ENCODE measurements at regions not wholly inside any gene's neighbourhood (a gene's known extent, or its start where the extent isn't known, plus 50 kb on each side); places are given as distances from the start of the nearest gene placed in this dataset.
"Not testable (repeated sequence)": the region's sequence is repeated elsewhere in the genome, so short reads cannot be mapped to it uniquely, and the experiment has no call there.

GRCh38 chr14:86772075-86772474, 1220.9 kb downstream of the GALC start:
- DNase-seq: no peak

DNA sequence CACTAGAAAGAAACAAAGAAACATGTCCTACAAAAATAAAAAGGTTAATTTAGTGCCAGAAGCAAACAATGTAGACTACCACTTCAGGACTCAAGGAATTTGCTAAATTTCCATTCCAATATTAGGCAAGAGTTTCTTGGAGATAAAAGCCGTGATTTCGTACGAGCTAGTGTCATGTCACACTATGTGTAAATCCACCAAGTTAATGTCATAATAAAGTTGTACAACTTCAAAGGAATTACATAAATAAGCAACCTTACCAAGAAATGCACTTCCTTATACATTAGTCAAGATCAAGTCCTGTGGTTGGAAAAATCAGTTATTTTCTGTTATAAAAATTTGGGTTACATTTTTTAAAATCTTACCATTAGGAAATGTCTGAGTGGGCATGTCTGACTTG, 1222.8 kb downstream of the GALC start:
- DNase-seq: no peak

- DNase-seq: no peak
Observed at GRCh38 chr14:86766469-86766868, 1226.5 kb downstream of the GALC start.

DNA sequence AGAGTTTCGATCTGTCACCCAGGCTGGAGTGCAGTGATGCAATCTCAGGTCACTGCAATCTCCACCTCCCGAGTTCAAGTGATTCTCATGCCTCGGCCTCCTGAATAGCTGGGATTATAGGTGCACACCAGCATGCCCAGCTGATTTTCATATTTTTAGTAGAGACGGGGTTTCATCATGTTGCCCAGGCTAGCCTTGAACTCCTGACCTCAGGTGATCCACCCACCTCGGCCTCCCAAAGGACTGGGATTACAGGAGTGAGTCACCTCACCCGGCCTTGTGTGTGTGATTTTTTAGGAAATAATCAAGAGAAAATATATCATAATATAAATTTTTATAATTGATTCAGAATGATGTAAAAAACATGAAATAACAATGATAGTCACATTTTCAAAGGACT, 1231.4 kb downstream of the GALC start:
- DNase-seq: no peak

DNA sequence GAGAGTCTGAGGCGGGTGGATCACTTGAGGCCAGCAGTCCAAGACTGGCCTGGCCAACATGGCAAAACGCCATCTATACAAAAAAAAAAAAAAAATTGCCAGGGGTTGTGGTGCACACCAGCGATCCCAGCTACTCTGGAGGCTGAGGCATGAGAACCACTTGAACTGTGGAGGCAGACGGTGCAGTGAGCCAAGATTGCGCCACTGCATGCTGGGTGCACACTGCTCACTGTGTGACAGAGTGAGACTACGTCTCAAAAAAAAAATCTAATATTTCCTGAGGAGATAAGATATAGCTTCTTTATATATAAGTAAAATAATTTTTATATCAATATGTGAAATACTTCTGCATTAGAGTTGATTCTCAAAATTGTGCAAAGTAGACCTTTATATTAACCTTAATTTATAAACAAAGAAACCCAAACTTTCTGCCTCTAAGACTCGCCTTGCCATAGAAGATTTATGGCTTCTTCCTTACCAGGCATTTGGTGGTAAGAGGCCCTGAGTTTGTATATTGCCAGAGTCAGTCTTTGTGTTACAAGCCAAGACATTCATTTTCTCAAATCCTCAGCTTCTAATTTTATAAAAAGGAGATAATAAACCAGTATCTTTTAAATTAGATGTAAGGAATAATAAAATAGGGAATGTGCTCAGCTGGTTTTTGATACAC, 1226.7 kb downstream of the FLRT2 start:
- no peak for DNase-seq

- not testable (repeated sequence) for DNase-seq
Observed at GRCh38 chr14:86750488-86750887, 1220.5 kb downstream of the FLRT2 start.

DNA sequence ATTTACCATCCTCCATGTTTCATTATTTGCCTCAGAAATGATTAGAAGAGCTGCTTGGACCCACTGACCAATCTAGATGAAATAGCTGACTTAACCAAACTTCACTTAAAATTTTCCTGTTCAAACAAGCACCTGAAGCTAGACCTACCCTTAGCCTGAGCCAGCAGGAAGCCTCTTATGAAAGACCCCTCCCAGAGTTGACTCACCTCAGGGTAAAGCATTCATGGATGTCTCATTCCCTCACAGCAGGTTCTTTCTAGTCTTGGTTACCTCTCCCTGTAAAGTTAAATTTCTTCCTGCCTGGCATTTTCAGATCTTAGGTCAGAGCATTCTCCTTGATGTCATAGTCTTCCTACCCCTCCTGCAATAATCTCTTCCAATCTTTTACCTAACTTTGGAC, 1209.8 kb downstream of the FLRT2 start:
- no peak for DNase-seq

GRCh38 chr14:86731427-86731826, 1201.5 kb downstream of the FLRT2 start:
- not testable (repeated sequence) for DNase-seq

- DNase-seq: no peak
Observed at GRCh38 chr14:86723254-86723624, 1193.3 kb downstream of the FLRT2 start.

- no peak for DNase-seq
Observed at GRCh38 chr14:86722612-86723253, 1192.8 kb downstream of the FLRT2 start.

DNA sequence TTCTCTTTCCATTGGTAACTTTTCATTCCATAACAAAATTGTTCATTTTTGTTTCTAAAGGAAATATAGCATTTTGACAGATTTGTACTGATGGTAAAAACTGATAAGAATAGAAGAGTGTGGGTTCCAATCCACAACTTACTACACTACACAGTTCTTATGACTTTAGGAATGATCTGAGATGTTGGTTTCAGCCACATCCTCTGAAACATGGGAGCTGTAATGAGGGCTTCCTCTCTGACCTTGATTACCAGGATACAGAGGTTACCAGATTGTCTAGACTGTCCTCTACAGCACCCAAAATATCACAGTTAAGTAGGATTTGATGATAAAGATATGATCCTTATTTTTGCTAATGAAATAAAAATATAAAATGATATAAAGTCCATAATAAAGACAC, 1184.6 kb downstream of the FLRT2 start:
- DNase-seq: no peak

- DNase-seq: no peak
Observed at GRCh38 chr14:86714153-86714552, 1184.2 kb downstream of the FLRT2 start.

- no peak for DNase-seq
Observed at GRCh38 chr14:86712727-86713126, 1182.8 kb downstream of the FLRT2 start.

- DNase-seq: no peak
Observed at GRCh38 chr14:86712176-86712575, 1182.2 kb downstream of the FLRT2 start.

DNA sequence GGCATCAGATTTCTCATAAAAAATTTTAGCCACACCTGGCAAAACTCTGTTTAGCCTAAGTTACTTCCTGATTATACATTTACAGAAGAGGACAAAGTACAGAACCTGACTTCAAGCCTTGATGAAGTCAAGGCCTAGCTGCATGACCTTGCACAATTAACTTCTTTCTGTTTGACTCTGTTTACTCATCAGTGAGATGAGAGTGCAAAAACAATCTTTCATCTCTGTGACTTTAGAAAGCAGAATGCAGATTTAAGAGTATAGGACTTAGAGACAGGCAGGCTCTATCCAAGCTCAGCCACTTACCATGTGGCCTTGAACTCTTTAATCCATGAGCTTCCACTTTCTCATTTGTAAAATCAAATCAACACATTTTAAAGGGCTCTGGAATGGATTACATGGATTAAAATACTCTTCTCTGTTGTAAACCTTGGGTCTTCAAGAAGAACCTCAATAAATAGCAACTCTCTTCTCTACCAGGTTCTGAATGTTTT, 1178.9 kb downstream of the FLRT2 start:
- no peak for DNase-seq

DNA sequence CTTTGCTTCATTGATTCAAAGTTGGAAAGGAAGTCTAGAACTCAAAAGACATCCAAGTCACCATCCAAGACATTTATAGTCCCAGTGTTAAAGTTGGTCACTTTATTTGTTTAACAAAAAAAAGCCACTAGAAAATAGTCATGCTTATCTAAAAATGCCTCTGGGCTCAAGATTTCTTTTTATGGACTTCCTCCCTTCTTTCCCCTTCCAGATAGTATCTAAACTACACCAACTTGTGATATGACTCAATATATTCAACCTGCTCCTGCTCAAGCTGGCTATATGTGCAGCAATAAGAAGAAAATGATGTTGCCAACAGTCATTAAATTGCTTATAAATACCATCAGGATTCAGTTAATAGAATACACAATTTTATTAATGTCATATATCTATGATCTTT, 1177.1 kb downstream of the FLRT2 start:
- no peak for DNase-seq

DNA sequence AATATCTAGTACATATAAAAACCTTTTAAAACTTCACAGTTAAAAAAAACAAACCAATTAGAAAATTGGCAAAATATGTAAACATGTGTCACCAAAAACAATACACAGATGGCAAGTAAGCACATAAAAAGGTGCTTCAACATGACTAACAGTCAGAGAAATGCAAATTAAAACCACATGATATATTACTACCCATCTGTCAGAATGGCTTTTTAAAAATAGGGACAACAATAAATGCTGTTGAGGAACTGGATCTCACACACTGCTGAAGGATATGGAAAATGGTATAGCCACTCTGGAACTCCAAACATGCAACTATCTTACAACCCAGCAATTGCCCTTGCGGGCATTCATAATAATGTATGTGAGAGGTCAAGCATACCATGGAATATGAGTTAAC, 1153.6 kb downstream of the FLRT2 start:
- peak; percentile 21 for DNase-seq

DNA sequence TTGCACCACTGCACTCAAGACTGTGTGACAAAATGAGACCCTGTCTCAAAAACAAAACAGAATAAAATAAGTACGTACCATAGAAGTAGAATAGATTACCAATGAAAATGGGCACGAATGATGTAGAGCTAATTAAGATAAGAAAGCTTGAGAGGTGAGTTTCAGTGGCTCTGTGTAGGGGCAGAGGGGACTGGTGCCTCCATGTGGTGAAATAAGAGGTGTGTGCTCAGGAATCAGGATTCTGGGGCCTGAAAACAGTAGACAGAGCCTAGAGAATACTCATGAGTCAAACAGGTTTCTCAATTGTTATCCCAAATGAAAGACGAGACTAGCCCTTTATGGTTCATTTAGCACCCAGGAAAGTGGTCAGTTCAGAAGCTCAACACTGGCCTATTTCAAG, 1145.1 kb downstream of the FLRT2 start:
- no peak for DNase-seq

DNA sequence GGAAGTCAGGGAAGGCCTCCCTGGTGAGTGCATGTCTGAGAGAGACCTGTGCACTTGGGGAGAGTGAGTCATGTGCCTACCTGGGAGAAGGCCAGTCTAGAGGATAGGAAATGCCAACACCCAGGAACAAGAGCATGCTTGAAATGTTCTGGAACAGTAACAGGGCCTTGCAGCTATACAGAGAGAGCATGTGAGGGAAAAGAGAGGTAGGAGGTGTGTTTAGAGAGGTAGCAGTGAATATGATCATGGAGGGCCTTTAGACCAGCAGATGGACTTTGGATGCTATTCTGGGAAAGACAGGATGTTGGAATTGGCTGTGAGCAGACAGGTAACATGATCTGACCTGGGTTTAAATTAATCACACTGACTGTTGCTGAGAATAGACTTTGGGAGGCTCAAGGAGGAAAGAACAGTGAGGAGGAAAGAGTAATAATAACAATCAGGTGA, 1143.6 kb downstream of the FLRT2 start:
- DNase-seq: no peak

GRCh38 chr14:86672080-86672479, 1142.1 kb downstream of the FLRT2 start:
- no peak for DNase-seq

DNA sequence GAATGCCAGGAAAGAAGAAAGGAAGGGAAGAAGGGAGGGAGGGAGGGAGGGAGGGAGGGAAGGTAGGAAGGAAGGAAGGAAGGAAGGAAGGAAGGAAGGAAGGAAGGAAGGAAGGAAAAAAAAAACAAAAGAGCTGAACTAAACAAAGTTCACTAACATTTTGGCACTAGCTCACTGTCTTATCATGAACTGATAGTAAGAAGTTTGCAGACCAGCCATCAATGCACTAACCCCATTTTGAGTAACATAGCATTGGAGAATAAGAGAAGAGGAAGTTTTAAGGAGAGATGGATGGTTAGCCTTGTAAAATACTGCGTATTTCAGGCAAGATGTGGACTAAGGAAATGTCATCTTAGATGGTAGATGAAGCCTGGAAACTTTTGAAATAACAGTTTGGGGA, 1136.0 kb downstream of the FLRT2 start:
- DNase-seq: no peak

GRCh38 chr14:86662334-86662733, 1132.4 kb downstream of the FLRT2 start:
- DNase-seq: no peak

GRCh38 chr14:86654558-86655184, 1124.7 kb downstream of the FLRT2 start:
- DNase-seq: peak; percentile 29

DNA sequence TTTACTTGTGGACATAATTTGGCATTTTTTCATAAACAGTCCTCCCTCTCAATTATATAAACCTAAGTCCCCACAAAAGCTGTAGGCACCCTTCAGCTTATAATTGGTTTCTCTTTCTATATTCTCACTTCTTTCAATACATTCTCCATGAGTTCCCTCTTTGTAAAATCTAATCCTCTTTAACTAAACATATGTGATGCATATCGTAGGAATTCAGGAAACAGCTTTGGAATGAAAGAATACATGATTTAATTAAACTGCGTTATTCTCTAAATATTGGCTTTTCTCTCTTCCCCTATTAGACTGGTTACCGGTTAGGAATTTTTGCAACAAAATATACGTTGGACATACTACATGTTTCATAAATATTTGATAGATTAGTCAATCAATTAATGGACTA, 1122.6 kb downstream of the FLRT2 start:
- DNase-seq: no peak

Measured in NCI-H524 treated with DMSO at 0.1 percent for 48 hours (cell line).